ENCODE measurements at regions not wholly inside any gene's neighbourhood (a gene's known extent, or its start where the extent isn't known, plus 50 kb on each side); places are given as distances from the start of the nearest gene placed in this dataset.

- H3K4me3 Mint-ChIP-seq, result no peak overlapping the region
Measured at GRCh38 chr5:125499636-125500332, 753.3 kb upstream of the ZNF608 start.

GRCh38 chr5:125501396-125501795, 755.0 kb upstream of the ZNF608 start:
- Mint-ChIP-seq H3K4me3 (no peak overlapping the region), H3K9me3 (no peaks in the 10 kb centered on the region), H3K36me3 (ENCODE audit: low read depth) (no peaks in the 10 kb centered on the region), H3K4me1 (ENCODE audit: low read depth) (no peaks in the 10 kb centered on the region), H3K27ac (no peak overlapping the region), H3K27me3 (ENCODE audit: insufficient read depth) (peaks cover 2% of the 10 kb centered on the region)
- DNase-seq, result no peak
- TF ChIP-seq CTCF (IDR thresholded peaks at IDR 0.05), result no peak

More at GRCh38 chr5:125499636-125500332, 753.3 kb upstream of the ZNF608 start:
- Mint-ChIP-seq H3K27ac (no peak overlapping the region), H3K9me3 (no peaks in the 10 kb centered on the region), H3K27me3 (ENCODE audit: insufficient read depth) (peaks cover 2% of the 10 kb centered on the region), H3K4me1 (ENCODE audit: low read depth) (no peaks in the 10 kb centered on the region), H3K36me3 (ENCODE audit: low read depth) (no peaks in the 10 kb centered on the region)
- no peak for TF ChIP-seq CTCF (IDR thresholded peaks at IDR 0.05)
- no peak for DNase-seq

- H3K4me1 Mint-ChIP-seq (ENCODE audit: low read depth), result no peaks in the 10 kb centered on the region
- no peaks in the 10 kb centered on the region; the same call in none of the 2 replicates for H3K27me3 Mint-ChIP-seq (ENCODE audit: insufficient read depth)
Measured at GRCh38 chr5:125503946-125504345, 757.5 kb upstream of the ZNF608 start.

GRCh38 chr5:125505115-125505514, 758.7 kb upstream of the ZNF608 start:
- no peaks in the 10 kb centered on the region for H3K4me1 Mint-ChIP-seq (ENCODE audit: low read depth)
- no peaks in the 10 kb centered on the region for H3K36me3 Mint-ChIP-seq (ENCODE audit: low read depth)
- H3K4me3 Mint-ChIP-seq, result no peak overlapping the region
- no peak overlapping the region for H3K27ac Mint-ChIP-seq
- TF ChIP-seq CTCF (IDR thresholded peaks at IDR 0.05), result no peak
- DNase-seq, result no peak
- H3K27me3 Mint-ChIP-seq (ENCODE audit: insufficient read depth), result no peaks in the 10 kb centered on the region; the same call in 1 of the 2 replicates
- H3K9me3 Mint-ChIP-seq, result no peaks in the 10 kb centered on the region

More at GRCh38 chr5:125503946-125504345, 757.5 kb upstream of the ZNF608 start:
- no peak overlapping the region for H3K4me3 Mint-ChIP-seq
- no peak overlapping the region for H3K27ac Mint-ChIP-seq
- no peak for TF ChIP-seq CTCF (IDR thresholded peaks at IDR 0.05)
- H3K36me3 Mint-ChIP-seq (ENCODE audit: low read depth), result no peaks in the 10 kb centered on the region
- no peak for DNase-seq
- no peaks in the 10 kb centered on the region for H3K9me3 Mint-ChIP-seq

GRCh38 chr5:125506124-125506523, 759.7 kb upstream of the ZNF608 start:
- no peak for DNase-seq
- no peak for TF ChIP-seq CTCF (IDR thresholded peaks at IDR 0.05)
- no peak overlapping the region for H3K27ac Mint-ChIP-seq
- H3K4me3 Mint-ChIP-seq, result no peak overlapping the region
- H3K4me1 Mint-ChIP-seq (ENCODE audit: low read depth), result no peaks in the 10 kb centered on the region
- H3K9me3 Mint-ChIP-seq, result no peaks in the 10 kb centered on the region
- no peaks in the 10 kb centered on the region for H3K36me3 Mint-ChIP-seq (ENCODE audit: low read depth)
- no peaks in the 10 kb centered on the region; the same call in 1 of the 2 replicates for H3K27me3 Mint-ChIP-seq (ENCODE audit: insufficient read depth)

Measured in HFFc6 (cell line).